Peyer's patch (tissue), 4 donors: ENCODE measurements at regions not wholly inside any gene's neighbourhood (a gene's known extent, or its start where the extent isn't known, plus 50 kb on each side); places are given as distances from the start of the nearest gene placed in this dataset.

ENCODE experiments used
- POLR2A ChIP-seq, 2 donors: fragments of 450-650 bp; IDR thresholded peaks; one replicate each; pipeline ENCODE4 v1.5.1; 2017; ENCODE audit warnings: antibody characterized with exemption in 2 of 2, mild to moderate bottlenecking in 2 of 2, moderate library complexity in 2 of 2
- TF ChIP-seq, protein P1 (sequence below), 6 experiments: fragments of 450-650 bp in 4 of 6; fragments of 200-600 bp in 2 of 6; sonication (generic) in 1 of 6; IDR thresholded peaks; one replicate each; pipeline ENCODE4 v1.5.1; 2017 to 2019; ENCODE audit warnings: antibody characterized with exemption in 6 of 6, mild to moderate bottlenecking in 3 of 6, moderate library complexity in 1 of 6

DNA sequence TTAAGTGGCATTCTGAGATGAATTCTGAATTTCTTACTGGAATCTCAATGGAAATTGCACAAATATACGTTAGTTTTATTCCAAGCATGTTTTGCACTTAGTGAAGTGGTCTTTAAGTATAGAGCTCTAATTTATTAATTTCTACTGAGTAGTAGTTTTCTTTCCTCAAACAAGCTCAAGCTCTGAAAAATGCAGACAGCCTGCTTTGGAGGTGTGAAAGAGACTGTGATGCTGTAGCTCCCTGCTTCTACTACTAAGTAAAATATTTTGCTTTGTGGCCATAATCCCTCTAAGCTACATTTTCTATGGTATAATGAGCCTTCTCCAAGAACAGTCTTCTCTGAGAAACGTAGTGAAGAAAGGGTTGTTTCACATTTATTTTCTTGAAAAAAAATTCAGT lies 243.5 kb upstream of the HS3ST5 start:
- TF ChIP-seq, protein P1, sequence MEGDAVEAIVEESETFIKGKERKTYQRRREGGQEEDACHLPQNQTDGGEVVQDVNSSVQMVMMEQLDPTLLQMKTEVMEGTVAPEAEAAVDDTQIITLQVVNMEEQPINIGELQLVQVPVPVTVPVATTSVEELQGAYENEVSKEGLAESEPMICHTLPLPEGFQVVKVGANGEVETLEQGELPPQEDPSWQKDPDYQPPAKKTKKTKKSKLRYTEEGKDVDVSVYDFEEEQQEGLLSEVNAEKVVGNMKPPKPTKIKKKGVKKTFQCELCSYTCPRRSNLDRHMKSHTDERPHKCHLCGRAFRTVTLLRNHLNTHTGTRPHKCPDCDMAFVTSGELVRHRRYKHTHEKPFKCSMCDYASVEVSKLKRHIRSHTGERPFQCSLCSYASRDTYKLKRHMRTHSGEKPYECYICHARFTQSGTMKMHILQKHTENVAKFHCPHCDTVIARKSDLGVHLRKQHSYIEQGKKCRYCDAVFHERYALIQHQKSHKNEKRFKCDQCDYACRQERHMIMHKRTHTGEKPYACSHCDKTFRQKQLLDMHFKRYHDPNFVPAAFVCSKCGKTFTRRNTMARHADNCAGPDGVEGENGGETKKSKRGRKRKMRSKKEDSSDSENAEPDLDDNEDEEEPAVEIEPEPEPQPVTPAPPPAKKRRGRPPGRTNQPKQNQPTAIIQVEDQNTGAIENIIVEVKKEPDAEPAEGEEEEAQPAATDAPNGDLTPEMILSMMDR (IDR thresholded peaks at IDR 0.05): no peak
- TF ChIP-seq POLR2A (IDR thresholded peaks at IDR 0.05): no peak
